Natural killer cell (primary cell): ENCODE measurements at regions not wholly inside any gene's neighbourhood (a gene's known extent, or its start where the extent isn't known, plus 50 kb on each side); places are given as distances from the start of the nearest gene placed in this dataset.

ENCODE experiments used
- ATAC-seq, 3 donors: fragments of 150-1000 bp in 2 of 3; fragments of 200-7000 bp in 1 of 3; cut with Tn5 transposase; 1 replicate in 1 of 3; 2 replicates in 2 of 3; pipeline ENCODE4 v1.10.0; 2021; ENCODE audit warnings: mild to moderate bottlenecking in 2 of 3, moderate library complexity in 2 of 3
- DNase-seq, 2 donors: peaks; one replicate each; pipeline versions ENCODE4 v3.0.0 to v3.0.0-alpha.2; 2013 to 2021; ENCODE audit warnings: mixed read lengths in 1 of 2
- H3K27ac ChIP-seq: one replicate; pipeline ENCODE4 v1.5.1; 2013; ENCODE audit warnings: mild to moderate bottlenecking, low read length
- H3K27me3 ChIP-seq: one replicate; pipeline ENCODE4 v1.6.1; 2013; ENCODE audit warnings: low read length; ENCODE audit not compliant: control insufficient read depth, insufficient read depth
- H3K36me3 ChIP-seq: one replicate; pipeline ENCODE4 v1.6.1; 2013; ENCODE audit warnings: low read length; ENCODE audit not compliant: control insufficient read depth, insufficient read depth
- H3K4me1 ChIP-seq: one replicate; pipeline ENCODE4 v1.6.1; 2013; ENCODE audit warnings: low read length; ENCODE audit not compliant: control insufficient read depth, insufficient read depth
- H3K4me3 ChIP-seq: one replicate; pipeline ENCODE4 v1.5.1; 2013; ENCODE audit warnings: low read length
- H3K9me3 ChIP-seq: one replicate; pipeline ENCODE4 v1.6.1; 2013; ENCODE audit warnings: low read length; ENCODE audit not compliant: control insufficient read depth, insufficient read depth
- H3K27ac Mint-ChIP-seq, 2 donors: one replicate each; pipeline ENCODE4 v1.8.0; 2022; ENCODE audit warnings: mild to moderate bottlenecking in 2 of 2, mixed read lengths in 2 of 2, moderate library complexity in 1 of 2
- H3K27me3 Mint-ChIP-seq, 2 donors: one replicate each; pipeline ENCODE4 v1.8.0; 2022; ENCODE audit warnings: low read depth in 2 of 2, mixed read lengths in 2 of 2
- H3K36me3 Mint-ChIP-seq: one replicate; pipeline ENCODE4 v1.8.0; 2022; ENCODE audit warnings: mixed read lengths
- H3K4me1 Mint-ChIP-seq, 2 donors: one replicate each; pipeline ENCODE4 v1.8.0; 2022; ENCODE audit warnings: mixed read lengths in 2 of 2
- H3K4me3 Mint-ChIP-seq: one replicate; pipeline ENCODE4 v1.8.0; 2022; ENCODE audit warnings: mild to moderate bottlenecking, moderate library complexity, mixed read lengths
- H3K9me3 Mint-ChIP-seq, 2 donors: one replicate each; pipeline ENCODE4 v1.8.0; 2022; ENCODE audit warnings: mixed read lengths in 2 of 2
- CTCF ChIP-seq: fragments of 200-600 bp; IDR thresholded peaks from one replicate; pipeline ENCODE4 v1.8.0; 2022; ENCODE audit warnings: antibody characterized with exemption
- WGBS: methylation state at CpG from one replicate; pipeline ENCODE4 v1.1.7; 2013; ENCODE audit warnings: missing lambda C conversion rate; ENCODE audit not compliant: insufficient coverage; 5-methylcytosine and 5-hydroxymethylcytosine counted together
- intact Hi-C: fragments of 100-400 bp; cut with micrococcal nuclease; formaldehyde crosslinking; loops from one replicate; pipeline ENCODE4 v1.14.2; 2022

GRCh38 chr3:106275592-106275991 lies 406.8 kb upstream of the CBLB start:
- no peaks in the 10 kb centered on the region for H3K9me3 ChIP-seq
- no peak overlapping the region for H3K27ac Mint-ChIP-seq
- H3K36me3 Mint-ChIP-seq: no peaks in the 10 kb centered on the region
- DNase-seq (no peak), ATAC-seq (no peak)
- H3K4me3 Mint-ChIP-seq: no peak overlapping the region
- no peaks in the 10 kb centered on the region for H3K9me3 Mint-ChIP-seq
- no peak for TF ChIP-seq CTCF
- H3K4me1 ChIP-seq: no peaks in the 10 kb centered on the region
- H3K4me3 ChIP-seq: no peak overlapping the region
- no peaks in the 10 kb centered on the region for H3K27me3 Mint-ChIP-seq
- no peak overlapping the region for H3K27ac ChIP-seq
- H3K27me3 ChIP-seq: no peaks in the 10 kb centered on the region
- 58% methylated on average over 5 of the region's 5 CpGs for WGBS
- H3K36me3 ChIP-seq: no peaks in the 10 kb centered on the region
- intact Hi-C loops: no loop called here
- H3K4me1 Mint-ChIP-seq: peaks cover 10 to 11% of the 10 kb centered on the region in 2 donors

GRCh38 chr3:106276151-106276550 lies 407.3 kb upstream of the CBLB start:
- no peaks in the 10 kb centered on the region for H3K4me1 ChIP-seq
- Mint-ChIP-seq H3K9me3 (no peaks in the 10 kb centered on the region), H3K4me1 (peaks cover 10 to 11% of the 10 kb centered on the region in 2 donors), H3K27ac (no peak overlapping the region), H3K4me3 (no peak overlapping the region), H3K36me3 (no peaks in the 10 kb centered on the region), H3K27me3 (no peaks in the 10 kb centered on the region)
- intact Hi-C loops: no loop called here
- no peak overlapping the region for H3K27ac ChIP-seq
- H3K4me3 ChIP-seq: no peak overlapping the region
- H3K9me3 ChIP-seq: no peaks in the 10 kb centered on the region
- no peaks in the 10 kb centered on the region for H3K27me3 ChIP-seq
- DNase-seq: no peak
- TF ChIP-seq CTCF: no peak
- no peaks in the 10 kb centered on the region for H3K36me3 ChIP-seq
- ATAC-seq: no peak

GRCh38 chr3:106276755-106277612 lies 408.2 kb upstream of the CBLB start:
- H3K9me3 ChIP-seq: no peaks in the 10 kb centered on the region
- H3K27ac ChIP-seq: no peak overlapping the region
- DNase-seq: peak in 1 of 2 donors; percentile 11
- H3K4me3 ChIP-seq: no peak overlapping the region
- intact Hi-C loops: no loop called here
- H3K27me3 Mint-ChIP-seq: no peaks in the 10 kb centered on the region
- no peak for ATAC-seq
- no peaks in the 10 kb centered on the region for H3K36me3 Mint-ChIP-seq
- no peaks in the 10 kb centered on the region for H3K27me3 ChIP-seq
- H3K36me3 ChIP-seq: no peaks in the 10 kb centered on the region
- no peaks in the 10 kb centered on the region for H3K4me1 ChIP-seq
- H3K4me1 Mint-ChIP-seq: peaks cover 10 to 11% of the 10 kb centered on the region in 2 donors
- no peaks in the 10 kb centered on the region for H3K9me3 Mint-ChIP-seq
- WGBS: 87% methylated on average over 5 of the region's 6 CpGs
- no peak for TF ChIP-seq CTCF
- no peak overlapping the region for H3K27ac Mint-ChIP-seq
- H3K4me3 Mint-ChIP-seq: no peak overlapping the region

GRCh38 chr3:106277731-106278130 lies 408.9 kb upstream of the CBLB start:
- peaks cover 0 to 2% of the 10 kb centered on the region in 2 donors for H3K27me3 Mint-ChIP-seq
- WGBS: 100% methylated on average over 1 of the region's 1 CpG
- H3K36me3 Mint-ChIP-seq: no peaks in the 10 kb centered on the region
- Histone ChIP-seq H3K9me3 (no peaks in the 10 kb centered on the region), H3K36me3 (no peaks in the 10 kb centered on the region), H3K27ac (no peak overlapping the region), H3K4me3 (no peak overlapping the region), H3K4me1 (no peaks in the 10 kb centered on the region), H3K27me3 (no peaks in the 10 kb centered on the region)
- ATAC-seq: no peak
- peaks cover 10 to 11% of the 10 kb centered on the region in 2 donors for H3K4me1 Mint-ChIP-seq
- DNase-seq: no peak
- no peak overlapping the region for H3K4me3 Mint-ChIP-seq
- intact Hi-C loops: no loop called here
- H3K9me3 Mint-ChIP-seq: no peaks in the 10 kb centered on the region
- no peak for TF ChIP-seq CTCF
- no peak overlapping the region for H3K27ac Mint-ChIP-seq
